ENCODE measurements at regions not wholly inside any gene's neighbourhood (a gene's known extent, or its start where the extent isn't known, plus 50 kb on each side); places are given as distances from the start of the nearest gene placed in this dataset.

GRCh38 chr13:59444210-59444857 is 719.4 kb downstream of the DIAPH3 start (continued):
- no peak for TF ChIP-seq JUNB (IDR thresholded peaks at IDR 0.05; ENCODE audit: unreplicated experiment)
- no peak for TF ChIP-seq NANOG (IDR thresholded peaks at IDR 0.05; ENCODE audit: borderline replicate concordance)
- TF ChIP-seq ZNF331 (CRISPR knock-in tag; IDR thresholded peaks at IDR 0.05; ENCODE audit: low read depth) = no peak
- TF ChIP-seq, protein P1, sequence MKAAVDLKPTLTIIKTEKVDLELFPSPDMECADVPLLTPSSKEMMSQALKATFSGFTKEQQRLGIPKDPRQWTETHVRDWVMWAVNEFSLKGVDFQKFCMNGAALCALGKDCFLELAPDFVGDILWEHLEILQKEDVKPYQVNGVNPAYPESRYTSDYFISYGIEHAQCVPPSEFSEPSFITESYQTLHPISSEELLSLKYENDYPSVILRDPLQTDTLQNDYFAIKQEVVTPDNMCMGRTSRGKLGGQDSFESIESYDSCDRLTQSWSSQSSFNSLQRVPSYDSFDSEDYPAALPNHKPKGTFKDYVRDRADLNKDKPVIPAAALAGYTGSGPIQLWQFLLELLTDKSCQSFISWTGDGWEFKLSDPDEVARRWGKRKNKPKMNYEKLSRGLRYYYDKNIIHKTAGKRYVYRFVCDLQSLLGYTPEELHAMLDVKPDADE (IDR thresholded peaks at IDR 0.05) = no peak
- TF ChIP-seq ZNF114 (CRISPR knock-in tag; IDR thresholded peaks at IDR 0.05) = no peak
- no peak for TF ChIP-seq CREB1 (CRISPR knock-in tag; IDR thresholded peaks at IDR 0.05; ENCODE audit: low read depth)

- no peaks in the 10 kb centered on the region for H3F3A ChIP-seq (replicated peaks; ENCODE audit: low read depth)
- no peaks in the 10 kb centered on the region for H4K20me1 ChIP-seq (replicated peaks; ENCODE audit: insufficient read depth)
- DNase-seq (ENCODE audit: low spot score) (peak; percentile 13), ATAC-seq (no peak)
- Mint-ChIP-seq H3K4me3 (no peak overlapping the region), H3K4me1 (peaks cover 69% of the 10 kb centered on the region), H3K9me3 (peaks cover 4% of the 10 kb centered on the region; the same call in 2 of the 3 replicates), H3K27ac (no peak overlapping the region; the same call in 1 of the 2 replicates), H3K36me3 (ENCODE audit: low read depth) (peaks cover 3% of the 10 kb centered on the region; the same call in 1 of the 3 replicates), H3K27me3 (ENCODE audit: insufficient read depth, low read depth, poor library complexity) (peaks cover 4% of the 10 kb centered on the region)
- H3K27me3 ChIP-seq (ENCODE audit: insufficient read depth) = 0 out of 2 replicates have a peak, but pooled peaks cover 12% of the 10 kb centered on the region
- no peaks in the 10 kb centered on the region for H3K36me3 ChIP-seq (ENCODE audit: insufficient read depth)
- no peak overlapping the region for H3K4me3 ChIP-seq
- H3K27ac ChIP-seq (ENCODE audit: low read depth) = no peak overlapping the region
- H3K79me2 ChIP-seq (replicated peaks; ENCODE audit: insufficient read depth) = no peaks in the 10 kb centered on the region
- TF ChIP-seq EZH2phosphoT487 (IDR thresholded peaks at IDR 0.05; ENCODE audit: unreplicated experiment) = no peak
- TF ChIP-seq EZH2 (IDR thresholded peaks at IDR 0.05; ENCODE audit: low read depth, unreplicated experiment) = no peak
- no peak for TF ChIP-seq STAT1 (IDR thresholded peaks at IDR 0.05; ENCODE audit: unreplicated experiment)
- no peak for TF ChIP-seq POLR2AphosphoS5 (IDR thresholded peaks at IDR 0.05; ENCODE audit: low read depth)
- no peaks in the 10 kb centered on the region for H3K9me2 ChIP-seq (ENCODE audit: insufficient read depth)
- no peak overlapping the region for H3K4me2 ChIP-seq
- peaks cover 39% of the 10 kb centered on the region for H3K4me1 ChIP-seq (ENCODE audit: insufficient read depth)
- no peak overlapping the region for H2AFZ ChIP-seq
Observed at GRCh38 chr13:59445812-59446211, 717.9 kb downstream of the DIAPH3 start.

DNA sequence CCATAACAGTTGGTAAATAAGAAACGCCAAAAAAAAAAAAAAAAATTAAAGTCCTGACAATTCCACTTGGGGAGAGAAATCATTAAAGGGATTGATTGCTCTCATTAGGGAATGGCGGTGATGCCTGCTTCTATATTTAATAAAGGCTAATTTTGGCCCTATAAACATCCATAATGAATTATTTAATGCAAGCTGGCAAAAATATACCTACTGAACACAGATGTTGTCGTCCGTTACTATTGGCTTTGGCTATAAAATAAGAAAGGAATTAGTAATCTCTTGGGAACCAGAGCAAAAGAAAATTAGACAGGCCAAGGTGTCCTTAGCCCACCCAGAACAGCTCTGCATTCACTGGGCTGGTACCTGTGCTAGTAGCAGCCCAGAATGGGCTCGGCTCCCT is 717.3 kb downstream of the DIAPH3 start:
- Histone ChIP-seq H3K27me3 (ENCODE audit: insufficient read depth) (0 out of 2 replicates have a peak, but pooled peaks cover 12% of the 10 kb centered on the region), H2AFZ (no peak overlapping the region), H3K4me3 (no peak overlapping the region), H3K36me3 (ENCODE audit: insufficient read depth) (no peaks in the 10 kb centered on the region), H3K4me2 (no peak overlapping the region), H3K27ac (ENCODE audit: low read depth) (no peak overlapping the region), H3K4me1 (ENCODE audit: insufficient read depth) (peaks cover 39% of the 10 kb centered on the region), H3F3A (replicated peaks; ENCODE audit: low read depth) (no peaks in the 10 kb centered on the region), H3K9me2 (ENCODE audit: insufficient read depth) (no peaks in the 10 kb centered on the region), H3K79me2 (replicated peaks; ENCODE audit: insufficient read depth) (no peaks in the 10 kb centered on the region), H4K20me1 (replicated peaks; ENCODE audit: insufficient read depth) (no peaks in the 10 kb centered on the region)
- no peak overlapping the region for H3K27ac Mint-ChIP-seq
- DNase-seq (ENCODE audit: low spot score) (no peak), ATAC-seq (no peak)
- H3K36me3 Mint-ChIP-seq (ENCODE audit: low read depth) = no peaks in the 10 kb centered on the region
- peaks cover 67% of the 10 kb centered on the region for H3K4me1 Mint-ChIP-seq
- H3K27me3 Mint-ChIP-seq (ENCODE audit: insufficient read depth, low read depth, poor library complexity) = peaks cover 4% of the 10 kb centered on the region
- no peaks in the 10 kb centered on the region for H3K9me3 Mint-ChIP-seq
- no peak overlapping the region for H3K4me3 Mint-ChIP-seq
- TF ChIP-seq, protein P2, sequence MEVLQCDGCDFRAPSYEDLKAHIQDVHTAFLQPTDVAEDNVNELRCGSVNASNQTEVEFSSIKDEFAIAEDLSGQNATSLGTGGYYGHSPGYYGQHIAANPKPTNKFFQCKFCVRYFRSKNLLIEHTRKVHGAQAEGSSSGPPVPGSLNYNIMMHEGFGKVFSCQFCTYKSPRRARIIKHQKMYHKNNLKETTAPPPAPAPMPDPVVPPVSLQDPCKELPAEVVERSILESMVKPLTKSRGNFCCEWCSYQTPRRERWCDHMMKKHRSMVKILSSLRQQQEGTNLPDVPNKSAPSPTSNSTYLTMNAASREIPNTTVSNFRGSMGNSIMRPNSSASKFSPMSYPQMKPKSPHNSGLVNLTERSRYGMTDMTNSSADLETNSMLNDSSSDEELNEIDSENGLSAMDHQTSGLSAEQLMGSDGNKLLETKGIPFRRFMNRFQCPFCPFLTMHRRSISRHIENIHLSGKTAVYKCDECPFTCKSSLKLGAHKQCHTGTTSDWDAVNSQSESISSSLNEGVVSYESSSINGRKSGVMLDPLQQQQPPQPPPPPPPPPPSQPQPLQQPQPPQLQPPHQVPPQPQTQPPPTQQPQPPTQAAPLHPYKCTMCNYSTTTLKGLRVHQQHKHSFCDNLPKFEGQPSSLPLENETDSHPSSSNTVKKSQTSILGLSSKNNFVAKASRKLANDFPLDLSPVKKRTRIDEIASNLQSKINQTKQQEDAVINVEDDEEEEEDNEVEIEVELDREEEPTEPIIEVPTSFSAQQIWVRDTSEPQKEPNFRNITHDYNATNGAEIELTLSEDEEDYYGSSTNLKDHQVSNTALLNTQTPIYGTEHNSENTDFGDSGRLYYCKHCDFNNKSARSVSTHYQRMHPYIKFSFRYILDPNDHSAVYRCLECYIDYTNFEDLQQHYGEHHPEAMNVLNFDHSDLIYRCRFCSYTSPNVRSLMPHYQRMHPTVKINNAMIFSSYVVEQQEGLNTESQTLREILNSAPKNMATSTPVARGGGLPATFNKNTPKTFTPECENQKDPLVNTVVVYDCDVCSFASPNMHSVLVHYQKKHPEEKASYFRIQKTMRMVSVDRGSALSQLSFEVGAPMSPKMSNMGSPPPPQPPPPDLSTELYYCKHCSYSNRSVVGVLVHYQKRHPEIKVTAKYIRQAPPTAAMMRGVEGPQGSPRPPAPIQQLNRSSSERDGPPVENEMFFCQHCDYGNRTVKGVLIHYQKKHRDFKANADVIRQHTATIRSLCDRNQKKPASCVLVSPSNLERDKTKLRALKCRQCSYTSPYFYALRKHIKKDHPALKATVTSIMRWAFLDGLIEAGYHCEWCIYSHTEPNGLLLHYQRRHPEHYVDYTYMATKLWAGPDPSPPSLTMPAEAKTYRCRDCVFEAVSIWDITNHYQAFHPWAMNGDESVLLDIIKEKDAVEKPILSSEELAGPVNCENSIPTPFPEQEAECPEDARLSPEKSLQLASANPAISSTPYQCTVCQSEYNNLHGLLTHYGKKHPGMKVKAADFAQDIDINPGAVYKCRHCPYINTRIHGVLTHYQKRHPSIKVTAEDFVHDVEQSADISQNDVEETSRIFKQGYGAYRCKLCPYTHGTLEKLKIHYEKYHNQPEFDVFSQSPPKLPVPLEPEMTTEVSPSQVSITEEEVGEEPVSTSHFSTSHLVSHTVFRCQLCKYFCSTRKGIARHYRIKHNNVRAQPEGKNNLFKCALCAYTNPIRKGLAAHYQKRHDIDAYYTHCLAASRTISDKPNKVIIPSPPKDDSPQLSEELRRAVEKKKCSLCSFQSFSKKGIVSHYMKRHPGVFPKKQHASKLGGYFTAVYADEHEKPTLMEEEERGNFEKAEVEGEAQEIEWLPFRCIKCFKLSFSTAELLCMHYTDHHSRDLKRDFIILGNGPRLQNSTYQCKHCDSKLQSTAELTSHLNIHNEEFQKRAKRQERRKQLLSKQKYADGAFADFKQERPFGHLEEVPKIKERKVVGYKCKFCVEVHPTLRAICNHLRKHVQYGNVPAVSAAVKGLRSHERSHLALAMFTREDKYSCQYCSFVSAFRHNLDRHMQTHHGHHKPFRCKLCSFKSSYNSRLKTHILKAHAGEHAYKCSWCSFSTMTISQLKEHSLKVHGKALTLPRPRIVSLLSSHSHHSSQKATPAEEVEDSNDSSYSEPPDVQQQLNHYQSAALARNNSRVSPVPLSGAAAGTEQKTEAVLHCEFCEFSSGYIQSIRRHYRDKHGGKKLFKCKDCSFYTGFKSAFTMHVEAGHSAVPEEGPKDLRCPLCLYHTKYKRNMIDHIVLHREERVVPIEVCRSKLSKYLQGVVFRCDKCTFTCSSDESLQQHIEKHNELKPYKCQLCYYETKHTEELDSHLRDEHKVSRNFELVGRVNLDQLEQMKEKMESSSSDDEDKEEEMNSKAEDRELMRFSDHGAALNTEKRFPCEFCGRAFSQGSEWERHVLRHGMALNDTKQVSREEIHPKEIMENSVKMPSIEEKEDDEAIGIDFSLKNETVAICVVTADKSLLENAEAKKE (CRISPR knock-in tag; IDR thresholded peaks at IDR 0.05) = no peak
- TF ChIP-seq POLR2AphosphoS5 (IDR thresholded peaks at IDR 0.05; ENCODE audit: low read depth) = no peak
- TF ChIP-seq ZNF114 (CRISPR knock-in tag; IDR thresholded peaks at IDR 0.05) = no peak
- TF ChIP-seq NANOG (IDR thresholded peaks at IDR 0.05; ENCODE audit: borderline replicate concordance) = no peak
- no peak for TF ChIP-seq CREB1 (CRISPR knock-in tag; IDR thresholded peaks at IDR 0.05; ENCODE audit: low read depth)
- no peak for TF ChIP-seq EZH2 (IDR thresholded peaks at IDR 0.05; ENCODE audit: low read depth, unreplicated experiment)

All from GM23338 (cell line).